ENCODE measurements at regions not wholly inside any gene's neighbourhood (a gene's known extent, or its start where the extent isn't known, plus 50 kb on each side); places are given as distances from the start of the nearest gene placed in this dataset.
"Not testable (repeated sequence)": the region's sequence is repeated elsewhere in the genome, so short reads cannot be mapped to it uniquely, and the experiment has no call there.

- Histone ChIP-seq H3K4me3 (ENCODE audit: control insufficient read depth in 2 of 3, extremely low read depth in 1 of 3, insufficient read depth in 2 of 3, low read depth in 1 of 3, low read length in 3 of 3) (no peak overlapping the region), H4K20me1 (ENCODE audit: control insufficient read depth, extremely low read depth, insufficient read depth, low read length) (no peaks in the 10 kb centered on the region), H3K4me1 (ENCODE audit: control insufficient read depth, extremely low read depth, insufficient read depth, low read length) (no peaks in the 10 kb centered on the region), H3K27me3 (ENCODE audit: control insufficient read depth, extremely low read depth, insufficient read depth, low read length) (no peaks in the 10 kb centered on the region), H3K79me2 (ENCODE audit: control insufficient read depth, insufficient read depth, low read length) (no peaks in the 10 kb centered on the region), H3K9ac (ENCODE audit: control insufficient read depth, extremely low read depth, insufficient read depth, low read length) (no peak overlapping the region), H3K9me1 (ENCODE audit: control insufficient read depth, extremely low read depth, insufficient read depth, low read length) (no peaks in the 10 kb centered on the region), H3K4me2 (ENCODE audit: control insufficient read depth, extremely low read depth, insufficient read depth, low read depth, low read length) (no peak overlapping the region), H2AFZ (ENCODE audit: control insufficient read depth, low read length) (no peak overlapping the region), H3K9me3 (ENCODE audit: control insufficient read depth, low read depth, low read length) (no peaks in the 10 kb centered on the region), H3K36me3 (ENCODE audit: control insufficient read depth in 2 of 2, extremely low read depth in 1 of 2, insufficient read depth in 2 of 2, low read length in 2 of 2) (no peaks in the 10 kb centered on the region), H3K27ac (ENCODE audit: control insufficient read depth, insufficient read depth, low read length) (no peak overlapping the region)
- FAIRE-seq, result no peak
- TF ChIP-seq CTCF (optimal IDR thresholded peaks at IDR 0.05 in 1 of 3, IDR thresholded peaks at IDR 0.05 in 1 of 3, conservative IDR thresholded peaks at IDR 0.05 in 1 of 3; ENCODE audit: extremely low read depth in 1 of 3, insufficient read depth in 2 of 3, low read length in 3 of 3) (no peak), EZH2 (IDR thresholded peaks at IDR 0.05; ENCODE audit: low read length) (no peak)
- no peak for DNase-seq (ENCODE audit: low read depth, low spot score)
- dilution Hi-C loops (cut with MboI; ENCODE audit: extremely low pct_ligation_motif_present, low sequenced_read_pairs), result no loop called here
These were observed 493.3 kb upstream of the NAALADL2 start for GRCh38 chr3:174365796-174366195.

GRCh38 chr3:174366904-174367303 is 492.2 kb upstream of the NAALADL2 start:
- H3K36me3 ChIP-seq (ENCODE audit: control insufficient read depth in 2 of 2, extremely low read depth in 1 of 2, insufficient read depth in 2 of 2, low read length in 2 of 2); dilution Hi-C loops (cut with MboI; ENCODE audit: extremely low pct_ligation_motif_present, low sequenced_read_pairs); FAIRE-seq: not testable (repeated sequence)

GRCh38 chr3:174376346-174376745 is 482.8 kb upstream of the NAALADL2 start:
- DNase-seq (ENCODE audit: low read depth, low spot score) (no peak), FAIRE-seq (no peak)
- Histone ChIP-seq H3K9me1 (ENCODE audit: control insufficient read depth, extremely low read depth, insufficient read depth, low read length) (no peaks in the 10 kb centered on the region), H3K9me3 (ENCODE audit: control insufficient read depth, low read depth, low read length) (no peaks in the 10 kb centered on the region), H3K4me2 (ENCODE audit: control insufficient read depth, extremely low read depth, insufficient read depth, low read depth, low read length) (no peak overlapping the region), H3K36me3 (ENCODE audit: control insufficient read depth in 2 of 2, extremely low read depth in 1 of 2, insufficient read depth in 2 of 2, low read length in 2 of 2) (no peaks in the 10 kb centered on the region), H3K4me1 (ENCODE audit: control insufficient read depth, extremely low read depth, insufficient read depth, low read length) (no peaks in the 10 kb centered on the region), H3K27me3 (ENCODE audit: control insufficient read depth, extremely low read depth, insufficient read depth, low read length) (no peaks in the 10 kb centered on the region), H3K27ac (ENCODE audit: control insufficient read depth, insufficient read depth, low read length) (no peak overlapping the region), H4K20me1 (ENCODE audit: control insufficient read depth, extremely low read depth, insufficient read depth, low read length) (no peaks in the 10 kb centered on the region), H3K9ac (ENCODE audit: control insufficient read depth, extremely low read depth, insufficient read depth, low read length) (no peak overlapping the region), H3K4me3 (ENCODE audit: control insufficient read depth in 2 of 3, extremely low read depth in 1 of 3, insufficient read depth in 2 of 3, low read depth in 1 of 3, low read length in 3 of 3) (no peak overlapping the region), H2AFZ (ENCODE audit: control insufficient read depth, low read length) (no peak overlapping the region), H3K79me2 (ENCODE audit: control insufficient read depth, insufficient read depth, low read length) (no peaks in the 10 kb centered on the region)
- TF ChIP-seq EZH2 (IDR thresholded peaks at IDR 0.05; ENCODE audit: low read length) (no peak), CTCF (optimal IDR thresholded peaks at IDR 0.05 in 1 of 3, IDR thresholded peaks at IDR 0.05 in 1 of 3, conservative IDR thresholded peaks at IDR 0.05 in 1 of 3; ENCODE audit: extremely low read depth in 1 of 3, insufficient read depth in 2 of 3, low read length in 3 of 3) (no peak)
- dilution Hi-C loops (cut with MboI; ENCODE audit: extremely low pct_ligation_motif_present, low sequenced_read_pairs), result no loop called here

More at GRCh38 chr3:174366904-174367303, 492.2 kb upstream of the NAALADL2 start:
- not testable (repeated sequence) for H3K79me2 ChIP-seq (ENCODE audit: control insufficient read depth, insufficient read depth, low read length); H3K9me3 ChIP-seq (ENCODE audit: control insufficient read depth, low read depth, low read length); H3K4me1 ChIP-seq (ENCODE audit: control insufficient read depth, extremely low read depth, insufficient read depth, low read length); H3K27ac ChIP-seq (ENCODE audit: control insufficient read depth, insufficient read depth, low read length); H4K20me1 ChIP-seq (ENCODE audit: control insufficient read depth, extremely low read depth, insufficient read depth, low read length); H3K9me1 ChIP-seq (ENCODE audit: control insufficient read depth, extremely low read depth, insufficient read depth, low read length); DNase-seq (ENCODE audit: low read depth, low spot score); H3K4me2 ChIP-seq (ENCODE audit: control insufficient read depth, extremely low read depth, insufficient read depth, low read depth, low read length); H3K27me3 ChIP-seq (ENCODE audit: control insufficient read depth, extremely low read depth, insufficient read depth, low read length); H3K4me3 ChIP-seq (ENCODE audit: control insufficient read depth in 2 of 3, extremely low read depth in 1 of 3, insufficient read depth in 2 of 3, low read depth in 1 of 3, low read length in 3 of 3); H2AFZ ChIP-seq (ENCODE audit: control insufficient read depth, low read length); H3K9ac ChIP-seq (ENCODE audit: control insufficient read depth, extremely low read depth, insufficient read depth, low read length)

Data from keratinocyte (primary cell).